Breast epithelium (tissue), 3 donors: ENCODE measurements at regions not wholly inside any gene's neighbourhood (a gene's known extent, or its start where the extent isn't known, plus 50 kb on each side); places are given as distances from the start of the nearest gene placed in this dataset.

Experiments
- CTCF ChIP-seq, 3 donors: fragments of 450-650 bp; IDR thresholded peaks; one replicate each; pipeline ENCODE4 v1.5.1; 2016 to 2017; ENCODE audit warnings: antibody characterized with exemption in 3 of 3, mild to moderate bottlenecking in 3 of 3, moderate library complexity in 3 of 3
- POLR2A ChIP-seq: fragments of 450-650 bp; IDR thresholded peaks from one replicate; pipeline ENCODE4 v1.6.1; 2016; ENCODE audit warnings: antibody characterized with exemption, mild to moderate bottlenecking, moderate library complexity
- POLR2AphosphoS5 ChIP-seq, 3 donors: sonication (generic); formaldehyde crosslinking; IDR thresholded peaks; one replicate each; pipeline ENCODE4 v1.6.1; 2017; ENCODE audit warnings: antibody characterized with exemption in 3 of 3

- TF ChIP-seq CTCF (IDR thresholded peaks at IDR 0.05) (no peak), POLR2A (no peak), POLR2AphosphoS5 (IDR thresholded peaks at IDR 0.05) (no peak)
Observed at GRCh38 chr4:186900232-186900900, 176.7 kb upstream of the FAT1 start.
